HepG2 (cell line): ENCODE measurements at regions not wholly inside any gene's neighbourhood (a gene's known extent, or its start where the extent isn't known, plus 50 kb on each side); places are given as distances from the start of the nearest gene placed in this dataset.

Experiments used
- ATAC-seq: fragments of 200-7000 bp; cut with Tn5 transposase; 3 replicates; pipeline ENCODE4 v1.9.1; 2020; ENCODE audit warnings: mild to moderate bottlenecking, moderate library complexity
- BruUV-seq: library from RNA; stranded (reverse); fragments of 400-500 nt; replicated peaks from 2 replicates; lab custom pipeline; 2021; lab: Mats Ljungman, UMichigan
- CTCF ChIA-PET: fragments of 300-600 bp; formaldehyde crosslinking; extraction: SDS; loops from one replicate; lab custom pipeline; 2021; ENCODE audit warnings: low total read pairs, inconsistent platforms, low intra/inter-chr PET ratio; lab: Yijun Ruan, JAX
- POLR2A ChIA-PET: fragments of 350-600 bp; sonication (Branson Sonifier 250); formaldehyde crosslinking; loops from one replicate; lab custom pipeline; 2020; ENCODE audit warnings: antibody characterized with exemption, inconsistent platforms; lab: Yijun Ruan, JAX
- DNase-seq: peaks from one replicate; pipeline ENCODE4 v3.0.0-alpha.2; 2015; ENCODE audit warnings: low spot score
- FAIRE-seq: peaks from 3 replicates; lab custom pipeline; 2011; peaks lifted over from hg19 to GRCh38; lab: Jason Lieb, UNC
- H2AFZ ChIP-seq: one replicate; pipeline ENCODE4 v1.6.1; 2011; ENCODE audit warnings: low read length, inconsistent platforms
- H3K27ac ChIP-seq: fragments of 300-600 bp; 3 replicates; pipeline ENCODE4 v1.8.0; 2011; ENCODE audit warnings: mixed run types, mild to moderate bottlenecking, mixed read lengths, low read length, inconsistent platforms; ENCODE audit not compliant: insufficient read depth; ENCODE audit errors: extremely low read length
- H3K27me3 ChIP-seq, 2 experiments: fragments of 200-600 bp in 1 of 2; 2 replicates in 1 of 2; 3 replicates in 1 of 2; pipeline versions ENCODE4 v1.6.0 to v1.8.0; 2011; ENCODE audit warnings: low read length in 2 of 2, mild to moderate bottlenecking in 2 of 2, moderate library complexity in 2 of 2, inconsistent platforms in 1 of 2; ENCODE audit not compliant: insufficient read depth in 2 of 2, control insufficient read depth in 1 of 2
- H3K36me3 ChIP-seq, 2 experiments: fragments of 200-600 bp in 1 of 2; replicated peaks in 1 of 2; 2 replicates in 1 of 2; 3 replicates in 1 of 2; pipeline versions ENCODE4 v1.5.1 to v1.8.0; 2011; ENCODE audit warnings: low read length in 2 of 2, inconsistent platforms in 1 of 2; ENCODE audit not compliant: insufficient read depth in 2 of 2, control insufficient read depth in 1 of 2
- H3K4me1 ChIP-seq: 2 replicates; pipeline ENCODE4 v1.5.1; 2012; ENCODE audit warnings: low read length, inconsistent platforms; ENCODE audit not compliant: insufficient read depth
- H3K4me2 ChIP-seq: 2 replicates; pipeline ENCODE4 v1.6.0; 2011; ENCODE audit warnings: low read depth, low read length, inconsistent platforms
- H3K4me3 ChIP-seq, 3 experiments: fragments of 200-600 bp in 1 of 3; sonication (generic), shearing (Covaris generic) in 1 of 3; replicated peaks in 1 of 3; 2 replicates each; pipeline ENCODE4 v1.5.1; 2011 to 2016; ENCODE audit warnings: low read length in 3 of 3, inconsistent platforms in 2 of 3, low read depth in 2 of 3, mild to moderate bottlenecking in 2 of 3, control low read depth in 1 of 3, mixed read lengths in 1 of 3; ENCODE audit not compliant: insufficient read depth in 1 of 3
- H3K79me2 ChIP-seq: one replicate; pipeline ENCODE4 v1.6.1; 2011; ENCODE audit warnings: low read length, inconsistent platforms; ENCODE audit not compliant: insufficient read depth
- H3K9ac ChIP-seq: 2 replicates; pipeline ENCODE4 v1.6.0; 2011; ENCODE audit warnings: mild to moderate bottlenecking, low read depth, low read length, inconsistent platforms; ENCODE audit not compliant: insufficient read depth
- H3K9me3 ChIP-seq: 2 replicates; pipeline ENCODE4 v1.5.1; 2012; ENCODE audit warnings: mild to moderate bottlenecking, low read length
- H4K20me1 ChIP-seq: 2 replicates; pipeline ENCODE4 v1.6.0; 2011; ENCODE audit warnings: inconsistent platforms, mild to moderate bottlenecking, low read length, moderate library complexity; ENCODE audit not compliant: insufficient read depth
- ATF2 ChIP-seq: sonication (generic); formaldehyde crosslinking; IDR thresholded peaks from 2 replicates; pipeline ENCODE4 v1.4.0; 2020; ENCODE audit warnings: missing genetic modification reagents
- E2F1 ChIP-seq: sonication (generic); formaldehyde crosslinking; IDR thresholded peaks from 2 replicates; pipeline ENCODE4 v1.5.0; 2020; ENCODE audit warnings: missing genetic modification reagents
- FOXO1 ChIP-seq: sonication (generic); formaldehyde crosslinking; IDR thresholded peaks from 2 replicates; pipeline ENCODE4 v1.4.0; 2020; ENCODE audit warnings: missing genetic modification reagents
- KDM4B ChIP-seq: sonication (generic); formaldehyde crosslinking; IDR thresholded peaks from 2 replicates; pipeline ENCODE4 v1.4.0; 2020; ENCODE audit warnings: missing genetic modification reagents
- MAFF ChIP-seq: IDR thresholded peaks from 2 replicates; pipeline ENCODE4 v1.6.1; 2011; ENCODE audit warnings: low read depth, low read length, improper control_type of control experiment
- NFIC ChIP-seq: IDR thresholded peaks from 2 replicates; pipeline ENCODE4 v1.6.1; 2012; ENCODE audit warnings: mild to moderate bottlenecking, low read length, inconsistent platforms
- NFKBIZ ChIP-seq: IDR thresholded peaks from 2 replicates; pipeline ENCODE4 v1.6.1; 2018; ENCODE audit warnings: missing genetic modification reagents, missing compliant biosample characterization
- THYN1 ChIP-seq: sonication (generic); formaldehyde crosslinking; IDR thresholded peaks from 2 replicates; pipeline ENCODE4 v1.8.1; 2023; ENCODE audit warnings: low read depth, mild to moderate bottlenecking, moderate library complexity, missing genetic modification reagents, borderline replicate concordance
- ZBTB33 ChIP-seq: sonication (generic); formaldehyde crosslinking; IDR thresholded peaks from 2 replicates; pipeline ENCODE4 v1.4.0; 2020; ENCODE audit warnings: missing genetic modification reagents
- ZFAT ChIP-seq: sonication (generic); formaldehyde crosslinking; conservative IDR thresholded peaks from 2 replicates; pipeline ENCODE4 v1.8.1; 2023; ENCODE audit warnings: missing genetic modification reagents, inconsistent platforms
- ZGPAT ChIP-seq: IDR thresholded peaks from 2 replicates; pipeline ENCODE4 v1.6.1; 2016; ENCODE audit warnings: mild to moderate bottlenecking
- ZNF18 ChIP-seq: sonication (generic); formaldehyde crosslinking; IDR thresholded peaks from 2 replicates; pipeline ENCODE4 v1.8.0; 2022; ENCODE audit warnings: mild to moderate bottlenecking, missing genetic modification reagents; ENCODE audit not compliant: insufficient replicate concordance
- ZNF205 ChIP-seq: IDR thresholded peaks from 2 replicates; pipeline ENCODE4 v1.6.1; 2018; ENCODE audit warnings: missing biosample characterization, missing genetic modification reagents
- ZNF672 ChIP-seq: sonication (generic); formaldehyde crosslinking; IDR thresholded peaks from 2 replicates; pipeline ENCODE4 v1.8.1; 2022; ENCODE audit warnings: missing genetic modification reagents
- ZNF768 ChIP-seq: sonication (generic); formaldehyde crosslinking; IDR thresholded peaks from 2 replicates; pipeline ENCODE4 v1.4.0; 2020; ENCODE audit warnings: missing genetic modification reagents
- ZNF775 ChIP-seq: sonication (generic); formaldehyde crosslinking; IDR thresholded peaks from 2 replicates; pipeline ENCODE4 v1.4.0; 2020; ENCODE audit warnings: missing genetic modification reagents, mild to moderate bottlenecking, moderate library complexity, borderline replicate concordance
- WGBS: methylation state at CpG from one replicate; pipeline ENCODE4 v1.1.6; 2017; ENCODE audit warnings: low lambda C conversion rate; 5-methylcytosine and 5-hydroxymethylcytosine counted together
- in situ Hi-C: cut with HindIII; loops from 2 replicates; pipeline ENCODE4 v1.10.0; 2017; ENCODE audit warnings: low pct_unique_long_range_greater_than_20kb; ENCODE audit not compliant: extremely low pct_ligation_motif_present
- intact Hi-C: fragments of 100-400 bp; cut with micrococcal nuclease; formaldehyde crosslinking; loops from one replicate; pipeline ENCODE4 v1.10.0; 2022; ENCODE audit not compliant: unreplicated experiment

- ATAC-seq (no peak), FAIRE-seq (no peak), DNase-seq (no peak)
- no peak overlapping the region for H3K4me3 ChIP-seq
- H3K4me2 ChIP-seq, result no peak overlapping the region
- H3K9me3 ChIP-seq, result no peaks in the 10 kb centered on the region
- no peaks in the 10 kb centered on the region for H3K79me2 ChIP-seq
- POLR2A ChIA-PET, result no interaction called here
- no peaks in the 10 kb centered on the region for H3K36me3 ChIP-seq
- H4K20me1 ChIP-seq, result peaks cover 4% of the 10 kb centered on the region; the same call in 1 of the 2 replicates
- WGBS, result 21% methylated on average over 5 of the region's 5 CpGs
- BruUV-seq, result no TSS peak
- no peaks in the 10 kb centered on the region for H3K4me1 ChIP-seq
- in situ Hi-C loops (no loop called here), intact Hi-C loops (no loop called here)
- H3K9ac ChIP-seq, result no peak overlapping the region
- no peak overlapping the region for H3K27ac ChIP-seq
- H2AFZ ChIP-seq, result no peak overlapping the region
- CTCF ChIA-PET, result no interaction called here
- peaks cover 0 to 6% of the 10 kb centered on the region in 2 experiments; a peak in 2 of 5 replicates for H3K27me3 ChIP-seq
- TF ChIP-seq NFIC, result no peak
- TF ChIP-seq ZNF672 (CRISPR knock-in tag), result no peak
- TF ChIP-seq ZBTB33 (CRISPR knock-in tag), result no peak
- TF ChIP-seq NFKBIZ (CRISPR knock-in tag), result no peak
- TF ChIP-seq THYN1 (CRISPR knock-in tag), result no peak
- TF ChIP-seq ZGPAT (CRISPR knock-in tag), result no peak
- no peak for TF ChIP-seq KDM4B (CRISPR knock-in tag)
- TF ChIP-seq ATF2 (CRISPR knock-in tag), result no peak
- no peak for TF ChIP-seq ZNF18 (CRISPR knock-in tag)
- TF ChIP-seq ZNF768 (CRISPR knock-in tag), result no peak
- no peak for TF ChIP-seq ZNF775
- no peak for TF ChIP-seq ZFAT (CRISPR knock-in tag)
- TF ChIP-seq MAFF, result no peak
- TF ChIP-seq E2F1 (CRISPR knock-in tag), result no peak
- no peak for TF ChIP-seq ZNF205 (CRISPR knock-in tag)
- TF ChIP-seq FOXO1 (CRISPR knock-in tag), result no peak
These were observed 107.5 kb upstream of the PELI1 start for GRCh38 chr2:64251497-64252250.
